GM21360 (cell line): ENCODE measurements at regions not wholly inside any gene's neighbourhood (a gene's known extent, or its start where the extent isn't known, plus 50 kb on each side); places are given as distances from the start of the nearest gene placed in this dataset.
"Not testable (repeated sequence)": the region's sequence is repeated elsewhere in the genome, so short reads cannot be mapped to it uniquely, and the experiment has no call there.

Experiments
- ATAC-seq: cut with Tn5 transposase; IDR thresholded peaks from one replicate; pipeline ENCODE4 v1.9.1; 2021; ENCODE audit warnings: mild to moderate bottlenecking, moderate library complexity; ENCODE audit not compliant: unreplicated experiment

- no peak for ATAC-seq
These were observed 106.7 kb downstream of the FAM174A start for GRCh38 chr5:100641833-100642232.

GRCh38 chr5:100643473-100643872 is 108.3 kb downstream of the FAM174A start:
- ATAC-seq: no peak

GRCh38 chr5:100644185-100644584 is 109.0 kb downstream of the FAM174A start:
- ATAC-seq: no peak

- no peak for ATAC-seq
These were observed 109.6 kb downstream of the FAM174A start for GRCh38 chr5:100644776-100645175.

- ATAC-seq: no peak
These were observed 110.8 kb downstream of the FAM174A start for GRCh38 chr5:100646011-100646410.

- ATAC-seq: no peak
These were observed 111.5 kb downstream of the FAM174A start for GRCh38 chr5:100646691-100647090.

- ATAC-seq: peak; percentile 50
These were observed 112.5 kb downstream of the FAM174A start for GRCh38 chr5:100647461-100648230.

- no peak for ATAC-seq
These were observed 119.7 kb downstream of the FAM174A start for GRCh38 chr5:100654895-100655294.

GRCh38 chr5:100656771-100657170 is 121.6 kb downstream of the FAM174A start:
- ATAC-seq: not testable (repeated sequence)

- ATAC-seq: no peak
These were observed 124.1 kb downstream of the FAM174A start for GRCh38 chr5:100659080-100659795.

GRCh38 chr5:100664140-100664539 is 129.0 kb downstream of the FAM174A start:
- no peak for ATAC-seq

GRCh38 chr5:100667161-100667630 is 132.0 kb downstream of the FAM174A start:
- peak; percentile 79 for ATAC-seq

- no peak for ATAC-seq
These were observed 133.3 kb downstream of the FAM174A start for GRCh38 chr5:100668511-100668910.

- no peak for ATAC-seq
These were observed 141.8 kb downstream of the FAM174A start for GRCh38 chr5:100676817-100677631.

GRCh38 chr5:100682625-100683024 is 147.5 kb downstream of the FAM174A start:
- ATAC-seq: no peak

- ATAC-seq: no peak
These were observed 148.7 kb downstream of the FAM174A start for GRCh38 chr5:100683881-100684280.

- not testable (repeated sequence) for ATAC-seq
These were observed 149.9 kb downstream of the FAM174A start for GRCh38 chr5:100685122-100685521.

- not testable (repeated sequence) for ATAC-seq
These were observed 153.7 kb downstream of the FAM174A start for GRCh38 chr5:100688834-100689233.

- no peak for ATAC-seq
These were observed 154.9 kb downstream of the FAM174A start for GRCh38 chr5:100690036-100690560.

GRCh38 chr5:100691085-100691484 is 155.9 kb downstream of the FAM174A start:
- ATAC-seq: no peak

- no peak for ATAC-seq
These were observed 156.4 kb downstream of the FAM174A start for GRCh38 chr5:100691548-100691947.
